GOT3 (cell line): ENCODE measurements at regions not wholly inside any gene's neighbourhood (a gene's known extent, or its start where the extent isn't known, plus 50 kb on each side); places are given as distances from the start of the nearest gene placed in this dataset.
"Not testable (repeated sequence)": the region's sequence is repeated elsewhere in the genome, so short reads cannot be mapped to it uniquely, and the experiment has no call there.

Experiments
- DNase-seq: peaks from one replicate; lab custom pipeline; 2025; ENCODE audit warnings: mixed read lengths; lab: John Stamatoyannopoulos, UW

GRCh38 chr6:164826831-164827468 is 482.5 kb downstream of the C6orf118 start:
- DNase-seq: no peak

DNA sequence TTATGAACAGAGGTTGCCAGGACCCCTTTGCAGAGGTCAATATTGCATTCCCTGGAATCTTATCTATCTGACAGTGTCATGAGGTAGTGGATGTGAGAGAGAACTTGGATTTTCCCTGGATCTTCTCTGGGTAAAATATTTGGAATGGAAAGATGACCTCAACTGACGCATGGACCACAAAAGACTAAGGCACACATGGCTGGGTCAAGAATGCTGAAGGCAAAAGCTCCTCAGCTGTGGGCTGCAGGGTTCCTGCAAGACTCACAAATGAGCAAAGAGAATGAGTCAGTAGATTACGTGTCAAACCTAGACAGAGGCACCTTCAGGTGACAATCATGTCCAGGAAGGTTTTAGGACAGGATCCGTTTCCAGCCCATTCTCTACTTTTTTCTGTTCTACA is 484.0 kb downstream of the C6orf118 start:
- DNase-seq: no peak

- no peak for DNase-seq
These were observed 491.7 kb downstream of the C6orf118 start for GRCh38 chr6:164817662-164818061.

- no peak for DNase-seq
These were observed 496.7 kb downstream of the C6orf118 start for GRCh38 chr6:164812706-164813105.

DNA sequence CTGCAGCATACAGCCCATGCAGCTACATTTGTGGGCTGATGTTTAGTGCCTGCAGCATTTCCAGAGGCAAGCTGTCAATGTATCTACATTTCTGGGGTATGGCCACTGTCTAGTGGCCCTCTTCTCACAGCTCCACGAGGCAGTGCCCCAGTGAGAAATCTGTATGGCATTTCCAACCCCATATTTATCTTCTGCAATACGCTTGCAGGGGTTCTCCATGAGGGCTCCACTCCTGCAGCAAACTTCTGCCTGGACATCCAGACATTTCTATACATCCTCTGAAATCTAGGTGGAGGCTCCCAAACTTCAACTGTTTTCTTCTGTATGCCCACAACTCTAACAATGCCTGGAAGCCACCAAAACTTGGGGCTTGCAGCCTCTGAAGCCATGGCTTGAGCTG is 502.3 kb downstream of the C6orf118 start:
- no peak for DNase-seq

- no peak for DNase-seq
These were observed 514.2 kb downstream of the C6orf118 start for GRCh38 chr6:164795056-164795815.

DNA sequence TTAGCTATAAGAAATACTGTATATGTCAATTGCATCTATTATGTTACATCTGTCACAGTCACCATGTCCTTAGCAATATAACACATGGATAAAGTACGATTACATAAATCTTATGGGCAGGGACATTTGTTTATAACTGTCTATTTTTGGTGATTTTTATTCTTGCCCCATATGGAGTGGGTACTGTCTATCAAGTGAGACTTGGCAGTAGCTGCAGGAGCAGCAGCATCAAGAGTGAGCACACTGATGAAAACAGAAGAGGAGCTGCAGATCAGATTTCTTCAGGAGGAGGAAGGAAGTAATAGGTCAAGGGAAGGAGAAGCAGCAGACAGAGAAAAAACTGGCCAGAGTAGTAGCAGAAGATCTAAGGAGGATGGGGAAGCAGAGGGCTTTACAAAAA is 516.7 kb downstream of the C6orf118 start:
- DNase-seq: no peak

GRCh38 chr6:164791498-164791897 is 517.9 kb downstream of the C6orf118 start:
- no peak for DNase-seq

DNA sequence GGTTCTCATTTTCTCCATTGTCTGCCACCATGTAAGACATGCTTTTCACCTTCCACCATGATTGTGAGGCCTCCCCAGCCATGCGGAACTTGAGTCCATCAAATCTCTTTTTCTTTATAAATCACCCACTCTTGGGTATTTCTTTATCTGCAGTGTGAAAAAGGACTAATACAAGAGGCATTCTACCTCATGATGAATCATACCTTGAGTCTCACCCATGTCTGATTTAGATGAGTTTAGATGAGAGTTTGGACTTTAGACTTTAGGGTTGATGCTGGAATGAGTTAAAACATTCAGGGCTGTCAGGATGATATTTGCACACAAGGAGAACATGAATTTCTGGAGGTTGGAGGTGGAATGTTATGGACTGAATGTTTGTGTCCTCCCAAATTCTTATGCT is 545.6 kb downstream of the C6orf118 start:
- no peak for DNase-seq

- no peak for DNase-seq
These were observed 552.0 kb downstream of the C6orf118 start for GRCh38 chr6:164757451-164757850.

- no peak for DNase-seq
These were observed 552.7 kb downstream of the C6orf118 start for GRCh38 chr6:164756723-164757122.

DNA sequence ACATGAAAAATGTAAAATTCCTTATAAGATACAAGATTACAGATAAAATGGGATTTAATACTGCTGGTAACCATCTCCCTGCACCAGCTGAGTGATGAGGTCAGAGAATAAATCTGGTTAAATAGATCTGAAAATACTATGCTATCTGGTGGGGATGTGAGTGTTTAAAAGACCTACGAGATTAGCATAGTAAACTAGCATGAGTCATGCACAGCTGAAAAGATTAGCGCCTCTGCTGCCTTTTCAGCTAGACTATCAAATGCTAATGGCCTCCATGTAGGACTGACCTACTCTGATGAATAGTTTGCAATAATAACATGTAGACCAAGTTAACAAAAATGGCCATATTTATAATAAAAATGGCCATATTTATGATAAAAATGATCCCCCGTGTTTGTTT is 553.3 kb downstream of the C6orf118 start:
- no peak for DNase-seq

DNA sequence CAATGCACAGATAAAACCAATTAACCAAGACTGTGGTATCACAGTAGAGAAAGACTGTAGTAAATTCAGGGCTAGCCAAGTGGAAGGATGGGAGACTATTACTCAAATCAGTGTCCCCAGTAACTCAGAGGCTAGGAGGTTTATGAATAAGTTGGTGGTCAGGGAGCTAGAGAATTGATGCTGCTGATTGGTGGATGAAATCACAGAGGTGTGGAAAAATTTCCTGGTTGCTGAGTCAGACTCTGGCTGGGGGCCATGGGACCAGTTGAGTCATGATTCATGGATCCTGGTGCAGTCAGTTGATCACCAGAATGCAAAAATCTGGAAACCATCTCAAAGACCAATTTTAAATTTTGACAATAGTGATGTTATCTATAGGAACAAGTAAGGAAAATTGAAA is 555.9 kb downstream of the C6orf118 start:
- DNase-seq: no peak

- no peak for DNase-seq
These were observed 558.0 kb downstream of the C6orf118 start for GRCh38 chr6:164751395-164751794.

GRCh38 chr6:164750128-164750527 is 559.3 kb downstream of the C6orf118 start:
- no peak for DNase-seq

DNA sequence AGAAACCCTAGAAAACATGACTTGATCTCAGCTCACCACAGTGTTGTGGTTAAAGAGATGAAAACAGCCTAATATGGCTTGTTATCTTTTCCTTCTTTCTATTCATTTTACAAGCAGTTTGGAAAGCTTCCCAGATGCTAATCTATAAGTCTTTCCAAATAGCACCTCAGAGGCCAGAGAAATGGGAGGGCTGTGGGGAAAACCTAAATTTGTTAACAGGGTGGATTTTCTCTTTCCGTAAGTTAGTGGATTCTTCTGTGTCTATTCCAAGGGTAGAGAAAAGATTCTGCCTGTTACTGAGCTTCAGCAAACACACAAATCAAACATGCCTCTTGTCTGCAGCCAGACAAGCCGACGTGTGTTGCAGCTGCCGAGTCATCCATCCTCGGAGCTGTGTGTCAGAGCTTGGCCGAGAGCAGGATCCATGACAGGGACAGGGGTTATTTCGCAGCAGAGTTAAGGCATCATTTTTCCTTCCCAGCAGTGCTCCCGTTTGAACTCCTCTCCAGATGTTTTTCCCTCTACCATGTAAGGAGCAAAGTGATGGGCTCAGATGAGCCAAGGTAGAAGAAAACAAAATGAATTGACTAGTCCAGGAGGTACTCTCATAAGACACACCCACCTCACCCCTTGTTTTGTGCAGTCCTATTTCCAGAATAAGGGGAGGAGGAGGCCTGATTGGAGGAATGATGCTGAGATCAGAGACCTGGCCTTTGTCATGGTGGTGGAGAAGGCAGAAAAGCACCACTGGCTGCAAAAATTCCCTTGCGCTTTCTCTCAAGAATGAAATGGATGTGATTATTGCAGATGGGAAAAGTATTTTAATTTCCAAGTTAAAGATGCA is 560.0 kb downstream of the C6orf118 start:
- DNase-seq: no peak

GRCh38 chr6:164744301-164744700 is 565.1 kb downstream of the C6orf118 start:
- no peak for DNase-seq

GRCh38 chr6:164741938-164742451 is 567.4 kb downstream of the C6orf118 start:
- no peak for DNase-seq

DNA sequence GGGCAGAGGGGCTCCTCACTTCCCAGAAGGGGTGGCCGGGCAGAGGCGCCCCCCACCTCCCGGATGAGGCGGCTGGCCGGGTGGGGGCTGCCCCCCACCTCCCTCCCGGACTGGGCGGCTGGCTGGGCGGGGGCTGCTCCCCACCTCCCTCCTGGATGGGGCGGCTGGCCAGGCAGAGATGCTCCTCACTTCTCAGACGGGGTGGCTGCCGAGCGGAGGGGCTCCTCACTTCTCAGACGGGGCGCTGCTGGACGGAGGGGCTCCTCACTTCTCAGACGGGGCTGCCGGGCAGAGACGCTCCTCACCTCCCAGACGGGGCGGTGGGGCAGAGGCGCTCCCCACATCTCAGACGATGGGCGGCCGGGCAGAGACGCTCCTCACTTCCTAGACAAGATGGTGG is 573.3 kb downstream of the C6orf118 start:
- not testable (repeated sequence) for DNase-seq

- DNase-seq: no peak
These were observed 577.9 kb downstream of the C6orf118 start for GRCh38 chr6:164731539-164731938.

DNA sequence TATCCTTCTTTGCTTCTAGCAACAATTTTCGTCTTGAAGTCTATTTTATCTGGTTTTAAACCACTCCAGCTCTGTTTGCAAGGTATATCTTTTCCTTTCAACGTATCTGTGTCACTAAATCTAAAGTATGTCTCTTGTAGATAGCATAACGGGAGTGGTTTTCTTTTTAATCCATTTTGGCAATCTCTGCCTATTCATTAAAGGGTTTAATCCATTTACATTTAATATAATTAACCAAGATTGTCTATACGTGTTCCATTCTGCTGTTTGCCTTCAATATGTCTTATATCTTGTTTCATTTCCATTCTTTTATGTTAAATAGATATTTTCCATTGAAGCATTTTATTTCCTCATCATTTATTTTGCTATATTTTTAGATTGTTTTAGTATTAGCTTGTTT is 587.9 kb downstream of the C6orf118 start:
- no peak for DNase-seq

GRCh38 chr6:164700497-164700896 is 608.9 kb downstream of the C6orf118 start:
- DNase-seq: no peak

DNA sequence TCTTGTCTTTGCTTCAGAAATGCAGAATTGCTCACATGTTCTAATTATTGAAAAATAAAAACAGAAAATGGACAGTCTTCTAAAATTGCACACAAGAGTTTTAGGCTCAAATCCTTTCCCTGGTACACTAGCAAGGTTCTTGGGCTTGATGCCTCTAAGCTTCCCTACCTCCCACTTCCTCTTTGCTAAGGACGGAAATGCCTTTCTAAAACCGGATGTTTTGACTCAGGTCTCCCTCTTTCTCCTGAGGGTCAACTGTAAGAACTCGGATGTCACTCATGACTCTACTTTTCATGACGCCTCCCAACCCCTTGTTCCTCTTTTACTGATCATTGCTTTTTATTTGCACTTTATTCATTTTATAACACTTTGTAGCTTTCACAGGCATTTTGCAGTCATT is 613.5 kb downstream of the C6orf118 start:
- DNase-seq: no peak
